ENCODE measurements at regions not wholly inside any gene's neighbourhood (a gene's known extent, or its start where the extent isn't known, plus 50 kb on each side); places are given as distances from the start of the nearest gene placed in this dataset.

DNA sequence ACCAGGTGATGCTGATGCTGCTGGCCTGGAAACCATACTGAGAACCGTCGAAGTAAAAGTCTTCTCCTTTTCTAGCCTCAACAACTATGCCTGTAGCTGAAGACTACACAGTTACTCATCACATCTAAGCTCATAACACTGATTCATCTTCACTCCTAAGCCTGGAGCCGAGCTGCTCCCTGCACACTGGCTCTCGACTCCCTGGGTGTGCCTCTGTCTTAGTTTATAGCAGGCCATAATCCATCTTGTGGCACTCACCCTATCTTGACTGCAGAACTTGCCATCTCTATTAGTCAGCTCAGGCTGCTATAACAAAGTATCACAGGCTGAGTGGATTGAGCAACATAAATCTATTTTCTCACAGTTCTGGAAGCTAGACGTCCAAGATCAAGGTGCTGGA is 191.0 kb downstream of the UNC5CL start:
- ChIA-PET CTCF (interaction anchor here (3.1 kb wide), 1 partner anchor 520 kb away, joined by 20 read pairs; no protein-coding TSS in a partner anchor), RAD21 (ENCODE audit: low non-redundant PET in 1 of 2, low total read pairs in 2 of 2, uncharacterized antibody in 2 of 2, unreplicated experiment in 2 of 2) (no interaction called here), POLR2A (no interaction called here)
- Histone ChIP-seq H3K9me3 (ENCODE audit: control insufficient read depth in 1 of 2, insufficient read depth in 1 of 2, low read depth in 1 of 2, low read length in 2 of 2) (no peaks in the 10 kb centered on the region), H3K79me2 (ENCODE audit: insufficient read depth, low read length) (no peaks in the 10 kb centered on the region), H3K27ac (ENCODE audit: low read depth, low read length) (no peak overlapping the region), H3K4me2 (ENCODE audit: low read length) (no peak overlapping the region), H3K9me2 (ENCODE audit: insufficient read depth) (no peaks in the 10 kb centered on the region), H3K9ac (ENCODE audit: low read length) (no peak overlapping the region), H3K36me3 (ENCODE audit: control insufficient read depth in 1 of 2, insufficient read depth in 2 of 2, low read length in 2 of 2) (no peaks in the 10 kb centered on the region), H3K4me3 (replicated peaks in 1 of 2; ENCODE audit: low read depth in 1 of 2, low read length in 2 of 2) (no peak overlapping the region), H3K27me3 (ENCODE audit: insufficient read depth, low read length) (peaks cover 27% of the 10 kb centered on the region), H2AFZ (ENCODE audit: low read depth, low read length, poor library complexity, severe bottlenecking) (no peak overlapping the region), H3K4me1 (ENCODE audit: control insufficient read depth in 1 of 2, insufficient read depth in 2 of 2, low read length in 2 of 2) (no peaks in the 10 kb centered on the region), H4K20me1 (ENCODE audit: insufficient read depth) (no peaks in the 10 kb centered on the region)
- ATAC-seq (no peak), DNase-seq (ENCODE audit: low read depth, low spot score) (no peak)
- intact Hi-C loops (cut with micrococcal nuclease), result loop anchor here (5.0 to 10.0 kb wide), 3 partner anchors 293 to 1503 kb away; no protein-coding TSS in a partner anchor
- no peak for TF ChIP-seq CEBPB (IDR thresholded peaks at IDR 0.05; ENCODE audit: low read depth)
- no peak for TF ChIP-seq ZFX (IDR thresholded peaks at IDR 0.05)
- no TSS peak for BruUV-seq (replicated peaks)

DNA sequence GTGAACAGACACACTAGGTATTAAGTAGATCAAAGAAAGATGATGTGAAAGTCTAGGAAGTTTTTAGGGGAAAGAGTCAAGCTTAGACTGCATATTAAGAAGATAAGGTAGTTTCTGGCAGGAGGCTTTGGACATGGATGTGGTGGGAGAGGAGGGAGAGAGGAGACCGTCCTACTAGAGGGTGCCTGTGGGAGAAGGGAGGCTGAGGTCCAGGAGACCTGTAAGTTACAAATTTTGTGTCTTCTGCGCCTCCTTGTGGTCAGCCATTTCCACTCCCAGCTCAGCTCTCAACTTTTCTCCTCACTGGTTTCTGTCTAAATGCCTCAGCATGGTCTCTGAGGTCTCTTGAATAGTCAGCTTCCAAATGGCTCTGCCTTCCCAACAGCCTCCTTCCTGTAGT is 193.5 kb downstream of the UNC5CL start:
- Histone ChIP-seq H4K20me1 (ENCODE audit: insufficient read depth) (no peaks in the 10 kb centered on the region), H3K4me1 (ENCODE audit: control insufficient read depth in 1 of 2, insufficient read depth in 2 of 2, low read length in 2 of 2) (no peaks in the 10 kb centered on the region), H3K27ac (ENCODE audit: low read depth, low read length) (no peak overlapping the region), H3K9me3 (ENCODE audit: control insufficient read depth in 1 of 2, insufficient read depth in 1 of 2, low read depth in 1 of 2, low read length in 2 of 2) (no peaks in the 10 kb centered on the region), H3K79me2 (ENCODE audit: insufficient read depth, low read length) (no peaks in the 10 kb centered on the region), H3K27me3 (ENCODE audit: insufficient read depth, low read length) (peaks cover 46% of the 10 kb centered on the region), H3K4me3 (replicated peaks in 1 of 2; ENCODE audit: low read depth in 1 of 2, low read length in 2 of 2) (no peak overlapping the region), H3K36me3 (ENCODE audit: control insufficient read depth in 1 of 2, insufficient read depth in 2 of 2, low read length in 2 of 2) (no peaks in the 10 kb centered on the region), H3K4me2 (ENCODE audit: low read length) (no peak overlapping the region), H3K9ac (ENCODE audit: low read length) (no peak overlapping the region), H2AFZ (ENCODE audit: low read depth, low read length, poor library complexity, severe bottlenecking) (no peak overlapping the region), H3K9me2 (ENCODE audit: insufficient read depth) (no peaks in the 10 kb centered on the region)
- intact Hi-C loops (cut with micrococcal nuclease), result loop anchor here (1.0 to 10.0 kb wide), 4 partner anchors 291 to 1501 kb away; no protein-coding TSS in a partner anchor
- RAD21 ChIA-PET (ENCODE audit: low non-redundant PET in 1 of 2, low total read pairs in 2 of 2, uncharacterized antibody in 2 of 2, unreplicated experiment in 2 of 2), result interaction anchor here (0.8 kb wide), 2 partner anchors 182 to 515 kb away, joined by 3 to 4 read pairs; no protein-coding TSS in a partner anchor
- peak; percentile 95 for ATAC-seq
- POLR2A ChIA-PET, result interaction anchor here (0.6 to 0.7 kb wide), 2 partner anchors 9 to 446 kb away, joined by 3 to 4 read pairs; no protein-coding TSS in a partner anchor
- no TSS peak for BruUV-seq (replicated peaks)
- TF ChIP-seq, protein P1, sequence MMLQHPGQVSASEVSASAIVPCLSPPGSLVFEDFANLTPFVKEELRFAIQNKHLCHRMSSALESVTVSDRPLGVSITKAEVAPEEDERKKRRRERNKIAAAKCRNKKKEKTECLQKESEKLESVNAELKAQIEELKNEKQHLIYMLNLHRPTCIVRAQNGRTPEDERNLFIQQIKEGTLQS (IDR thresholded peaks at IDR 0.05), result no peak
- TF ChIP-seq, protein P2, sequence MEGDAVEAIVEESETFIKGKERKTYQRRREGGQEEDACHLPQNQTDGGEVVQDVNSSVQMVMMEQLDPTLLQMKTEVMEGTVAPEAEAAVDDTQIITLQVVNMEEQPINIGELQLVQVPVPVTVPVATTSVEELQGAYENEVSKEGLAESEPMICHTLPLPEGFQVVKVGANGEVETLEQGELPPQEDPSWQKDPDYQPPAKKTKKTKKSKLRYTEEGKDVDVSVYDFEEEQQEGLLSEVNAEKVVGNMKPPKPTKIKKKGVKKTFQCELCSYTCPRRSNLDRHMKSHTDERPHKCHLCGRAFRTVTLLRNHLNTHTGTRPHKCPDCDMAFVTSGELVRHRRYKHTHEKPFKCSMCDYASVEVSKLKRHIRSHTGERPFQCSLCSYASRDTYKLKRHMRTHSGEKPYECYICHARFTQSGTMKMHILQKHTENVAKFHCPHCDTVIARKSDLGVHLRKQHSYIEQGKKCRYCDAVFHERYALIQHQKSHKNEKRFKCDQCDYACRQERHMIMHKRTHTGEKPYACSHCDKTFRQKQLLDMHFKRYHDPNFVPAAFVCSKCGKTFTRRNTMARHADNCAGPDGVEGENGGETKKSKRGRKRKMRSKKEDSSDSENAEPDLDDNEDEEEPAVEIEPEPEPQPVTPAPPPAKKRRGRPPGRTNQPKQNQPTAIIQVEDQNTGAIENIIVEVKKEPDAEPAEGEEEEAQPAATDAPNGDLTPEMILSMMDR (IDR thresholded peaks at IDR 0.05 in 2 of 3, conservative IDR thresholded peaks at IDR 0.05 in 1 of 3; ENCODE audit: borderline replicate concordance in 1 of 3, insufficient read depth in 1 of 3, low read depth in 2 of 3, low read length in 2 of 3), result peak; percentile 41 to 79 (median 67); a peak in 5 of 6 replicates
- TF ChIP-seq RAD21 (IDR thresholded peaks at IDR 0.05; ENCODE audit: low read depth), result peak; percentile 62
- DNase-seq (ENCODE audit: low read depth, low spot score), result peak; percentile 31
- CTCF ChIA-PET, result interaction anchor here (1.0 to 3.1 kb wide), 4 partner anchors 10 to 517 kb away, joined by 3 to 20 read pairs (median 4); no protein-coding TSS in a partner anchor

All from HCT116 (cell line).